Thyroid gland (tissue), 4 donors: ENCODE measurements at regions not wholly inside any gene's neighbourhood (a gene's known extent, or its start where the extent isn't known, plus 50 kb on each side); places are given as distances from the start of the nearest gene placed in this dataset.
"Not testable (repeated sequence)": the region's sequence is repeated elsewhere in the genome, so short reads cannot be mapped to it uniquely, and the experiment has no call there.

Source experiments
- CTCF ChIP-seq, 6 experiments: fragments of 200-600 bp in 3 of 6; fragments of 450-650 bp in 3 of 6; sonication (generic) in 3 of 6; IDR thresholded peaks; one replicate each; pipeline ENCODE4 v1.5.1; 2016 to 2019; ENCODE audit warnings: antibody characterized with exemption in 6 of 6, mild to moderate bottlenecking in 2 of 6, inconsistent platforms in 1 of 6, moderate library complexity in 1 of 6
- POLR2A ChIP-seq, 2 donors: fragments of 450-650 bp; IDR thresholded peaks; one replicate each; pipeline ENCODE4 v1.6.1; 2017; ENCODE audit warnings: antibody characterized with exemption in 2 of 2, mild to moderate bottlenecking in 2 of 2, moderate library complexity in 1 of 2

GRCh38 chr4:3381208-3381607 is 60.6 kb upstream of the HGFAC start:
- TF ChIP-seq CTCF, POLR2A (IDR thresholded peaks at IDR 0.05): not testable (repeated sequence)
